ENCODE measurements at regions not wholly inside any gene's neighbourhood (a gene's known extent, or its start where the extent isn't known, plus 50 kb on each side); places are given as distances from the start of the nearest gene placed in this dataset.

GRCh38 chr10:47176903-47177868 lies 122.8 kb upstream of the GDF10 start:
- Mint-ChIP-seq H3K4me1 (no peaks in the 10 kb centered on the region), H3K27me3 (no peaks in the 10 kb centered on the region), H3K27ac (no peak overlapping the region), H3K9me3 (no peaks in the 10 kb centered on the region), H3K4me3 (no peak overlapping the region), H3K36me3 (ENCODE audit: low read depth) (no peaks in the 10 kb centered on the region)
- intact Hi-C loops (cut with micrococcal nuclease) = no loop called here
- TF ChIP-seq CTCF (IDR thresholded peaks at IDR 0.05) = no peak
- DNase-seq (no peak), ATAC-seq (ENCODE audit: low read depth) (no peak)
- ChIA-PET POLR2A (no interaction called here), CTCF (no interaction called here)

- Mint-ChIP-seq H3K4me3 (no peak overlapping the region), H3K27me3 (no peaks in the 10 kb centered on the region), H3K4me1 (no peaks in the 10 kb centered on the region), H3K9me3 (no peaks in the 10 kb centered on the region), H3K36me3 (ENCODE audit: low read depth) (no peaks in the 10 kb centered on the region), H3K27ac (no peak overlapping the region)
- no peak for TF ChIP-seq CTCF (IDR thresholded peaks at IDR 0.05)
- ATAC-seq (ENCODE audit: low read depth) (no peak), DNase-seq (no peak)
- intact Hi-C loops (cut with micrococcal nuclease) = no loop called here
- CTCF ChIA-PET = no interaction called here
- POLR2A ChIA-PET = no interaction called here
These were observed 121.3 kb upstream of the GDF10 start for GRCh38 chr10:47178537-47179290.

- no peaks in the 10 kb centered on the region for H3K36me3 Mint-ChIP-seq (ENCODE audit: low read depth)
- no peaks in the 10 kb centered on the region for H3K27me3 Mint-ChIP-seq
- ATAC-seq (ENCODE audit: low read depth) (no peak), DNase-seq (no peak)
- ChIA-PET POLR2A (no interaction called here), CTCF (no interaction called here)
- intact Hi-C loops (cut with micrococcal nuclease) = no loop called here
- no peak for TF ChIP-seq CTCF (IDR thresholded peaks at IDR 0.05)
- H3K4me1 Mint-ChIP-seq = no peaks in the 10 kb centered on the region
- no peaks in the 10 kb centered on the region for H3K9me3 Mint-ChIP-seq
- no peak overlapping the region for H3K4me3 Mint-ChIP-seq
- H3K27ac Mint-ChIP-seq = no peak overlapping the region
These were observed 120.7 kb upstream of the GDF10 start for GRCh38 chr10:47179291-47179647.

- H3K36me3 Mint-ChIP-seq (ENCODE audit: low read depth) = no peaks in the 10 kb centered on the region
- DNase-seq (no peak), ATAC-seq (ENCODE audit: low read depth) (no peak)
- ChIA-PET POLR2A (no interaction called here), CTCF (no interaction called here)
- intact Hi-C loops (cut with micrococcal nuclease) = no loop called here
- no peak overlapping the region for H3K27ac Mint-ChIP-seq
- no peaks in the 10 kb centered on the region for H3K9me3 Mint-ChIP-seq
- no peak for TF ChIP-seq CTCF (IDR thresholded peaks at IDR 0.05)
- H3K4me1 Mint-ChIP-seq = no peaks in the 10 kb centered on the region
- H3K27me3 Mint-ChIP-seq = no peaks in the 10 kb centered on the region
- no peak overlapping the region for H3K4me3 Mint-ChIP-seq
These were observed 118.7 kb upstream of the GDF10 start for GRCh38 chr10:47181052-47181849.

Measured in activated B cell treated with CpG ODN at 0.5 μM for 24 hours (primary cell).